CD14-positive monocyte (primary cell): ENCODE measurements at regions not wholly inside any gene's neighbourhood (a gene's known extent, or its start where the extent isn't known, plus 50 kb on each side); places are given as distances from the start of the nearest gene placed in this dataset.

Experiments
- DNase-seq, 3 donors: peaks; one replicate each; pipeline ENCODE4 v3.0.0-alpha.2; 2011 to 2022
- H2AFZ ChIP-seq: 2 replicates; pipeline ENCODE4 v1.6.0; 2012; ENCODE audit warnings: mild to moderate bottlenecking, low read depth, low read length, inconsistent platforms; ENCODE audit not compliant: insufficient read depth, poor library complexity, severe bottlenecking
- H3K27ac ChIP-seq, 2 donors: 1 replicate in 1 of 2; 2 replicates in 1 of 2; pipeline ENCODE4 v1.5.1; 2012 to 2013; ENCODE audit warnings: low read length in 2 of 2, control low read depth in 1 of 2, inconsistent platforms in 1 of 2, low read depth in 1 of 2, mild to moderate bottlenecking in 1 of 2
- H3K27me3 ChIP-seq, 2 donors: one replicate each; pipeline versions ENCODE4 v1.6.0 to v1.6.1; 2011 to 2013; ENCODE audit warnings: low read length in 2 of 2; ENCODE audit not compliant: control insufficient read depth in 2 of 2, insufficient read depth in 2 of 2
- H3K36me3 ChIP-seq, 2 donors: replicated peaks in 1 of 2; 1 replicate in 1 of 2; 2 replicates in 1 of 2; pipeline versions ENCODE4 v1.5.1 to v1.6.1; 2012 to 2013; ENCODE audit warnings: low read length in 2 of 2, control low read depth in 1 of 2, inconsistent platforms in 1 of 2, mild to moderate bottlenecking in 1 of 2; ENCODE audit not compliant: insufficient read depth in 2 of 2, control insufficient read depth in 1 of 2
- H3K4me1 ChIP-seq, 2 donors: 1 replicate in 1 of 2; 2 replicates in 1 of 2; pipeline versions ENCODE4 v1.5.1 to v1.6.1; 2012 to 2013; ENCODE audit warnings: low read length in 2 of 2, control low read depth in 1 of 2, inconsistent platforms in 1 of 2, mild to moderate bottlenecking in 1 of 2, moderate library complexity in 1 of 2; ENCODE audit not compliant: insufficient read depth in 2 of 2, control insufficient read depth in 1 of 2
- H3K4me2 ChIP-seq: replicated peaks from 2 replicates; pipeline ENCODE3; 2012; ENCODE audit warnings: low read length, moderate library complexity, mild to moderate bottlenecking; ENCODE audit not compliant: poor library complexity, severe bottlenecking; ENCODE audit errors: extremely low read depth
- H3K4me3 ChIP-seq, 3 experiments: fragments of 200-600 bp in 1 of 3; sonication (generic) in 1 of 3; replicated peaks in 1 of 3; 1 replicate in 2 of 3; 2 replicates in 1 of 3; pipeline ENCODE4 v1.5.1; 2011 to 2013; ENCODE audit warnings: low read length in 3 of 3, mild to moderate bottlenecking in 3 of 3, control low read depth in 2 of 3, low read depth in 2 of 3, inconsistent platforms in 1 of 3, moderate library complexity in 1 of 3
- H3K79me2 ChIP-seq: 2 replicates; pipeline ENCODE4 v1.6.0; 2012; ENCODE audit warnings: mild to moderate bottlenecking, control low read depth, inconsistent platforms, low read length, moderate library complexity; ENCODE audit not compliant: insufficient read depth
- H3K9ac ChIP-seq: 2 replicates; pipeline ENCODE4 v1.6.0; 2017; ENCODE audit warnings: low read length, mild to moderate bottlenecking; ENCODE audit not compliant: insufficient read depth, poor library complexity, severe bottlenecking
- H3K9me3 ChIP-seq, 2 donors: replicated peaks in 1 of 2; 1 replicate in 1 of 2; 2 replicates in 1 of 2; pipeline versions ENCODE4 v1.5.1 to v1.6.1; 2012 to 2013; ENCODE audit warnings: low read length in 2 of 2, control low read depth in 1 of 2; ENCODE audit not compliant: control insufficient read depth in 1 of 2, insufficient read depth in 1 of 2
- H4K20me1 ChIP-seq: 2 replicates; pipeline ENCODE4 v1.6.0; 2012; ENCODE audit warnings: mild to moderate bottlenecking, low read length, control low read depth, moderate library complexity; ENCODE audit not compliant: insufficient read depth
- H3K27ac Mint-ChIP-seq, 7 donors: one replicate each; pipeline ENCODE4 v1.8.0; 2020; ENCODE audit warnings: mild to moderate bottlenecking in 7 of 7, mixed read lengths in 7 of 7, moderate library complexity in 6 of 7, inconsistent platforms in 2 of 7
- H3K27me3 Mint-ChIP-seq, 3 donors: one replicate each; pipeline ENCODE4 v1.8.0; 2021 to 2022; ENCODE audit warnings: low read depth in 3 of 3, mild to moderate bottlenecking in 3 of 3, mixed read lengths in 3 of 3, moderate library complexity in 3 of 3, inconsistent platforms in 1 of 3
- H3K36me3 Mint-ChIP-seq, 2 donors: one replicate each; pipeline ENCODE4 v1.8.0; 2020; ENCODE audit warnings: mixed read lengths in 2 of 2, inconsistent platforms in 1 of 2, mild to moderate bottlenecking in 1 of 2
- H3K4me1 Mint-ChIP-seq: one replicate; pipeline ENCODE4 v1.8.0; 2020; ENCODE audit warnings: mild to moderate bottlenecking, mixed read lengths
- H3K4me3 Mint-ChIP-seq, 2 donors: one replicate each; pipeline ENCODE4 v1.8.0; 2020; ENCODE audit warnings: mild to moderate bottlenecking in 2 of 2, mixed read lengths in 2 of 2, moderate library complexity in 1 of 2
- H3K9me3 Mint-ChIP-seq, 7 donors: one replicate each; pipeline ENCODE4 v1.8.0; 2020 to 2022; ENCODE audit warnings: mixed read lengths in 7 of 7, mild to moderate bottlenecking in 6 of 7, moderate library complexity in 6 of 7, inconsistent platforms in 2 of 7
- WGBS: methylation state at CpG from one replicate; pipeline ENCODE4 v1.1.5; 2013; ENCODE audit warnings: missing lambda C conversion rate; ENCODE audit not compliant: insufficient coverage; 5-methylcytosine and 5-hydroxymethylcytosine counted together
- intact Hi-C, 2 donors: fragments of 100-400 bp; cut with micrococcal nuclease; formaldehyde crosslinking; loops; one replicate each; pipeline versions ENCODE4 v1.15.0 to v1.15.1; 2023
- TF ChIP-seq, protein P1 (sequence below): fragments of 200-600 bp; IDR thresholded peaks from one replicate; pipeline ENCODE4 v1.8.0; 2022; ENCODE audit warnings: antibody characterized with exemption, mild to moderate bottlenecking

DNA sequence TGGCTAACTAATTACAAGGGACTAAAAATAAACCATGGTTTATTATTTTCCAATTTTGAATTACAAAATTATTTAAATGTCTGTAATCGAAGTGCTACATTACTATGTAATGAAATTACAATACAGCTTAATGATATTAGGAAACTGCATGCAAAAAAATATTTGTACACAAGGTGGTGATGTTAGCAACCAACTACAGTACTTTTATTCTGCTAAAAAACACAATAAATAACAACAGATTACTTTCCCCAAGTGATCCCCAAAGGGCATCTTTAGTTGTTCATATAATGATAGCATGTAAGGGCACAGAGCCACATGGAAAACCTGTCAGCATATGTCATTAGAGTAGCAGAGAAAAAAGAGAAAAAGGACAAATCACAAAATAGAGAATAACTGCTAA is 147.5 kb upstream of the SOX2 start:
- no peaks in the 10 kb centered on the region for H3K9me3 Mint-ChIP-seq
- TF ChIP-seq, protein P1, sequence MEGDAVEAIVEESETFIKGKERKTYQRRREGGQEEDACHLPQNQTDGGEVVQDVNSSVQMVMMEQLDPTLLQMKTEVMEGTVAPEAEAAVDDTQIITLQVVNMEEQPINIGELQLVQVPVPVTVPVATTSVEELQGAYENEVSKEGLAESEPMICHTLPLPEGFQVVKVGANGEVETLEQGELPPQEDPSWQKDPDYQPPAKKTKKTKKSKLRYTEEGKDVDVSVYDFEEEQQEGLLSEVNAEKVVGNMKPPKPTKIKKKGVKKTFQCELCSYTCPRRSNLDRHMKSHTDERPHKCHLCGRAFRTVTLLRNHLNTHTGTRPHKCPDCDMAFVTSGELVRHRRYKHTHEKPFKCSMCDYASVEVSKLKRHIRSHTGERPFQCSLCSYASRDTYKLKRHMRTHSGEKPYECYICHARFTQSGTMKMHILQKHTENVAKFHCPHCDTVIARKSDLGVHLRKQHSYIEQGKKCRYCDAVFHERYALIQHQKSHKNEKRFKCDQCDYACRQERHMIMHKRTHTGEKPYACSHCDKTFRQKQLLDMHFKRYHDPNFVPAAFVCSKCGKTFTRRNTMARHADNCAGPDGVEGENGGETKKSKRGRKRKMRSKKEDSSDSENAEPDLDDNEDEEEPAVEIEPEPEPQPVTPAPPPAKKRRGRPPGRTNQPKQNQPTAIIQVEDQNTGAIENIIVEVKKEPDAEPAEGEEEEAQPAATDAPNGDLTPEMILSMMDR = no peak

DNA sequence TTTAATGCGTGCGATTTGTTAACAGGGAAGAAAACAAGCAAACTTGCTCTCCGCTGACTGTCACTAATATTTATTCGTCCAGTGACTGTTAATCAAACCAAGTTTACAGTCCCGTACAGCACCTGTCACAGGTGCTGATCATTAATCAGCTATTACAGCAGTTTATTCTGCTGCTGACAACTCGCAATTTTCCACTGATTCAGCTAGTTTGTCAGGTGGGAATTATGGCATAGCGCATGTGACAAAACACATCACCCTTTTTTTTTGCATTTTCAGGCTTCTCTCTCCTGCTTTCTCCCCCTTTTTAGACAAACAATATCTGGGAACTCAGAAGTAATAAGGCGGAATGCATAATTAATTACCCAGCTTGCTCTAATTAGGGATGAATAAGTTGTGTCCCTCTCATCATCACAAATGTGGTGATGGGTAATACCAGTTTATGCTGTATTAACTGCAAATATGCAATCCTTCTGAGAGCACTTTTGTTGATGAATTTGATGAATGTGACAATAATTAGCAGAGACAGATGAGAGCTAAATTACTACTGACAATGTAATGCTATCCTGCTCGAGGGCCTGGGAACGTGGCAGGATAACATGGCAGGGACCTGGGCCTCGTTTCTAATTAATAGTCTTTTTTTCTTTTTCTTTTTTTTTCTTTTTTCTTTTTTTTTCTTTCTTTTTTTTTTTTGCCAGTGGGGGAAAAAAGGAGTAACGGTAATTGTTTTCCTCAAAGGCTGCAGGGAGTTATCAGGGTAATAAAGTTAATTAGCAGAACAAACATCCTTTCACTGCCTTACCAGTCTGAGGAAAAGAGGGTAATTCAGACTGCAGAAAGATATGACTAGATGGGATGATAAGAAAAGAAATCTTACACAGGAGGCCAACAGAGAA is 150.3 kb upstream of the SOX2 start:
- peaks cover 0 to 4% (median 0%) of the 10 kb centered on the region in 7 donors for H3K9me3 Mint-ChIP-seq
- no peaks in the 10 kb centered on the region for H3K27me3 Mint-ChIP-seq

More for the DNA sequence above, 147.5 kb upstream of the SOX2 start:
- no peaks in the 10 kb centered on the region for H3K4me1 ChIP-seq
- no peaks in the 10 kb centered on the region for H3K9me3 ChIP-seq
- no peak for DNase-seq
- no peaks in the 10 kb centered on the region for H3K27me3 Mint-ChIP-seq
- no peak overlapping the region for H3K27ac ChIP-seq
- no peak overlapping the region for H2AFZ ChIP-seq
- no peaks in the 10 kb centered on the region for H4K20me1 ChIP-seq
- H3K4me3 Mint-ChIP-seq = no peak overlapping the region
- no CpG with 5 or more reads among the region's 1 CpG for WGBS
- H3K36me3 ChIP-seq = no peaks in the 10 kb centered on the region
- no peak overlapping the region for H3K27ac Mint-ChIP-seq
- H3K36me3 Mint-ChIP-seq = no peaks in the 10 kb centered on the region
- no peak overlapping the region for H3K4me2 ChIP-seq
- no peaks in the 10 kb centered on the region for H3K27me3 ChIP-seq
- no peaks in the 10 kb centered on the region for H3K4me1 Mint-ChIP-seq
- no peak overlapping the region for H3K4me3 ChIP-seq
- H3K9ac ChIP-seq = no peak overlapping the region
- intact Hi-C loops = no loop called here
- H3K79me2 ChIP-seq = no peaks in the 10 kb centered on the region

More for the DNA sequence above, 150.3 kb upstream of the SOX2 start:
- Mint-ChIP-seq H3K36me3 (no peaks in the 10 kb centered on the region), H3K27ac (no peak overlapping the region), H3K4me3 (no peak overlapping the region), H3K4me1 (no peaks in the 10 kb centered on the region)
- Histone ChIP-seq H3K9ac (no peak overlapping the region), H3K9me3 (no peaks in the 10 kb centered on the region), H3K27me3 (no peaks in the 10 kb centered on the region), H3K36me3 (no peaks in the 10 kb centered on the region), H2AFZ (no peak overlapping the region), H3K27ac (no peak overlapping the region), H3K4me1 (no peaks in the 10 kb centered on the region), H3K79me2 (no peaks in the 10 kb centered on the region), H3K4me2 (no peak overlapping the region), H3K4me3 (no peak overlapping the region), H4K20me1 (no peaks in the 10 kb centered on the region)
- no peak for DNase-seq
- 85% methylated on average over 7 of the region's 12 CpGs for WGBS
- TF ChIP-seq, protein P1 = no peak
- intact Hi-C loops = no loop called here
